ENCODE measurements at regions not wholly inside any gene's neighbourhood (a gene's known extent, or its start where the extent isn't known, plus 50 kb on each side); places are given as distances from the start of the nearest gene placed in this dataset.

DNA sequence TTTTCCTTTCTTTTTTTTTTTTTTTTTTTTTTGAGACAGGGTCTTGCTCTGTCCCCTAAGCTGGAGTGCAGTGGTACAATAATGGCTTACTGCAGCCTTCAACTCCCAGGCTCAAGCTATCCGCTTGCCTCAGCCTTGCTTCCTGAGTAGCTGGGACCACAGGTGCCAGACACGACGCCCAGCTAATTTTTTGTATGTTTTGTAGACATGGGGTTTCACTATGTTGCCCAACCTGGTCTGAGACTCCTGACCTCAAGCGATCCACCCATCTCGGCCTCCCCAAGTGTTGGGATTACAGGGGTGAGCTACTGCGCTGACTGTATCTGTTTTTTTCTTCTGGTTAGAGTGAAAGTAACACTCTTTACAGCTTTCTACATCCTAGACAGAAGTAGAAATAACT is 167.9 kb upstream of the FOXN2 start:
- Histone ChIP-seq H3K27ac (ENCODE audit: low read depth) (no peak overlapping the region), H3K4me1 (ENCODE audit: insufficient read depth) (no peaks in the 10 kb centered on the region), H3K36me3 (ENCODE audit: insufficient read depth) (no peaks in the 10 kb centered on the region), H3K4me3 (ENCODE audit: low read depth, low read length) (no peak overlapping the region)
- DNase-seq (ENCODE audit: extremely low spot score): no peak
- 95% methylated on average over 6 of the region's 6 CpGs for WGBS

GRCh38 chr2:48147719-48148118 is 166.8 kb upstream of the FOXN2 start:
- DNase-seq (ENCODE audit: extremely low spot score): no peak
- Histone ChIP-seq H3K4me3 (ENCODE audit: low read depth, low read length) (no peak overlapping the region), H3K4me1 (ENCODE audit: insufficient read depth) (no peaks in the 10 kb centered on the region), H3K36me3 (ENCODE audit: insufficient read depth) (no peaks in the 10 kb centered on the region), H3K27ac (ENCODE audit: low read depth) (no peak overlapping the region)

- H3K4me3 ChIP-seq (ENCODE audit: low read depth, low read length): no peak overlapping the region
- no peak overlapping the region for H3K27ac ChIP-seq (ENCODE audit: low read depth)
- no peaks in the 10 kb centered on the region for H3K36me3 ChIP-seq (ENCODE audit: insufficient read depth)
- 50% methylated on average over 2 of the region's 2 CpGs for WGBS
- H3K4me1 ChIP-seq (ENCODE audit: insufficient read depth): no peaks in the 10 kb centered on the region
- DNase-seq (ENCODE audit: extremely low spot score): no peak
Observed at GRCh38 chr2:48148841-48149430, 165.5 kb upstream of the FOXN2 start.

DNA sequence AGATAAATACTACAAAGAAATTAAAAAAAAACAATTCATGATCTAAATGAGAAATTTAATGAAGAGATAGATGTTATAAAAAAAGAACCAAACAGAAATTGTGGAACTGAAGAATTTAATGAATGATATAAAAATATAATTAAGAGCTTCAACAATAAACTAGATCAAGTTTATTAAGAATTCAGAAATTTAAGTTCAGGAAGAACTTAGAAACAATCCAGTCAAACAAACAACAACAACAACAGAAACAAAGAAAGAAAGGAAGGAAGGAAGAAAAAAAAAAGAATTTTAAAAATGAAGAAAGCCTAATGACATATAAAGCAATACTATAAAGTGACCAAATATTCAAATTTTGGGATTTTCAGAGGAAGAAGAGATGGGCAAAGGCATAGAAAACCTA is 157.3 kb upstream of the FOXN2 start:
- no peak overlapping the region for H3K27ac ChIP-seq (ENCODE audit: low read depth)
- no peak overlapping the region for H3K4me3 ChIP-seq (ENCODE audit: low read depth, low read length)
- H3K4me1 ChIP-seq (ENCODE audit: insufficient read depth): no peaks in the 10 kb centered on the region
- H3K36me3 ChIP-seq (ENCODE audit: insufficient read depth): no peaks in the 10 kb centered on the region
- DNase-seq (ENCODE audit: extremely low spot score): no peak

DNA sequence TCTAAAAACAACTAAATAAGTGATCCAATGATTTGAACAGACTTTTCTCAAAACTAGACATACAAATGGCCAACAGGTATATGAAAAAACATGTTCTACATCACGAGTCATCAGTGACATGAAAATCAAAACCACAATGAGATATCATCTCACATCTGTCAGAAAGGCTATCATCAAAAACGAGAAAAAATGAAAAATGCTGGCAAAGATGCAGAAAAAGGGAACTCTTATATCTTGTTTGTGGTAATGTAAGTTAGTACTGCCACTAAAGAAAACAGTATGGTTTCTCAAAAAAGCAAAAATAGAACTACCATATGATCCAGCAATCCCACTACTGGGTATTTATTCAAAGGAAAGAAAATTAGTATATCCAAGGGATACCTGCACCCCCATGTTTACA is 152.9 kb upstream of the FOXN2 start:
- H3K27ac ChIP-seq (ENCODE audit: low read depth): no peak overlapping the region
- no peak overlapping the region for H3K4me3 ChIP-seq (ENCODE audit: low read depth, low read length)
- WGBS: 63% methylated on average over 2 of the region's 2 CpGs
- H3K36me3 ChIP-seq (ENCODE audit: insufficient read depth): no peaks in the 10 kb centered on the region
- H3K4me1 ChIP-seq (ENCODE audit: insufficient read depth): no peaks in the 10 kb centered on the region
- no peak for DNase-seq (ENCODE audit: extremely low spot score)

DNA sequence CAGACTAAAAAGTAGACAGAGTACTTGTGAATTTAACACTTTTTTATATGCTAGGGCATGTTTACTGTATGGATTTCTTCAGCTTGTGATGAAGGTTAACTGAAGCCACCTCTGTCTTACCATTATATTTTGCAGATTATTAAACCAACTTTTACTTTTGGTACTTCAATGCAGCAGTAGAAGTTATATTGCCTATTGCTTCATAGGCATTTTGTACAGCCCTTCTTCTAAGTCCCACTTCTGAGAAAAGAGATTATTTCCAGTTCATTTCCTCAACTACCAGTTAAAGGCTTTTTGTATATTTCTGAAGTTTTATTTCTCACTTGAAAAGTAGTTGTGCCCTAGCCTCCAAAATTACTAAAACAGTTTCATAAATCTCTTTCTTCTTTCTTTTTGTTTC is 151.7 kb upstream of the FOXN2 start:
- H3K4me1 ChIP-seq (ENCODE audit: insufficient read depth): no peaks in the 10 kb centered on the region
- no peaks in the 10 kb centered on the region for H3K36me3 ChIP-seq (ENCODE audit: insufficient read depth)
- no peak overlapping the region for H3K4me3 ChIP-seq (ENCODE audit: low read depth, low read length)
- no peak for DNase-seq (ENCODE audit: extremely low spot score)
- H3K27ac ChIP-seq (ENCODE audit: low read depth): no peak overlapping the region

DNA sequence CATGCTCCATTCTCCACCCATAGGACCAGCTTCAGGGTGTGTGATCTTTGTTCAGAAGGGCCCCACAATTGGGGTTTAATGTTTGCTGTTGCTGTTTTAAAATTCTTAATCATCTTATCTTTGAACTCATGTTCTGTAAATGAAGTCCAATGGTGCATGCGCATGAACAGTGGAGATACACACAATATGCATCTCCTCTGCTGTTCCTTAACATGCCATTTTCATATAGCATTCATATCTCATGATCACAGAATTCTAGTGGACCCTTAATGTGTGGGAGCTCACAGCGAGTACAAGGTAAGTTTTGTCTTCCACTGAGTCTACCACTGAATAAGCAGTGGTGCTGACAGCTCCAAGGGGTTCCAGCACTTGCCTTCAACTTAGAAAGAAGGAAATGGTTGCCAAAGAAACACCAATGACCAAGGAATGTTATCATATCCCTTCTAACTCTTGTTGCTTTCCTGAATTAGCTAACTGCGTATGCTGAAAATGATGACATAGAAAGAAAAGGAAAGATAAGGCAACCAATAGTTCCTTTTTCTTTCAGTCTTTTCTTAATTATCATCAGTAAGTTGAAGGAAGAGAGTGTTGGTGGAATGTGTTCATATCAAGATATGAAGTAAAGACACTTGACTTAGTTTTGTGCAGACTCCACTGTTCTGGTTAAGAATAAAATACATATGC is 149.3 kb upstream of the FOXN2 start:
- 89% methylated on average over 3 of the region's 3 CpGs for WGBS
- H3K27ac ChIP-seq (ENCODE audit: low read depth): no peak overlapping the region
- H3K4me3 ChIP-seq (ENCODE audit: low read depth, low read length): no peak overlapping the region
- H3K36me3 ChIP-seq (ENCODE audit: insufficient read depth): no peaks in the 10 kb centered on the region
- no peaks in the 10 kb centered on the region for H3K4me1 ChIP-seq (ENCODE audit: insufficient read depth)
- DNase-seq (ENCODE audit: extremely low spot score): no peak

DNA sequence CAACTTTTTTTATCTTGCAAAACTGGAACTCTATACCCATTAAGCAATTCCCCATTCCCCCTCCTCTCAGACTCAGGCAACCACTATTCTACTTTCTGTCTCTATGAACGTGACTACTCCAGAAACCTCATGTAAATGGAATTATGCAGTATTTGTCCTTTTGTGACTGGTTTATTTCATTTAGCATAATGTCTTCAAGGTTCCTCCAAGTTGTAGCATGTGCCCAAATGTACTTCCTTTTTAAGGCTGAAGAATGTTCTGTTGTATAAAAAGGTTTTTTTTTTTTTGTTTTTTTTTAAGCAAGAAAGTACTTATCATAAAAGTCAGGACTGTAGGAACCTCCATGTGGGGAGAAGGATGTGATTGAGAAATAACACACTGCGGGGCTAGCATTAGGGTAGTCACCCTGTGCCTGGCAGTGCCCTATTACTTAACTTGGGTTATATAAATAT is 145.3 kb upstream of the FOXN2 start:
- Histone ChIP-seq H3K4me1 (ENCODE audit: insufficient read depth) (no peaks in the 10 kb centered on the region), H3K27ac (ENCODE audit: low read depth) (no peak overlapping the region), H3K36me3 (ENCODE audit: insufficient read depth) (no peaks in the 10 kb centered on the region), H3K4me3 (ENCODE audit: low read depth, low read length) (no peak overlapping the region)
- WGBS: 78% methylated on average over 2 of the region's 2 CpGs
- no peak for DNase-seq (ENCODE audit: extremely low spot score)

DNA sequence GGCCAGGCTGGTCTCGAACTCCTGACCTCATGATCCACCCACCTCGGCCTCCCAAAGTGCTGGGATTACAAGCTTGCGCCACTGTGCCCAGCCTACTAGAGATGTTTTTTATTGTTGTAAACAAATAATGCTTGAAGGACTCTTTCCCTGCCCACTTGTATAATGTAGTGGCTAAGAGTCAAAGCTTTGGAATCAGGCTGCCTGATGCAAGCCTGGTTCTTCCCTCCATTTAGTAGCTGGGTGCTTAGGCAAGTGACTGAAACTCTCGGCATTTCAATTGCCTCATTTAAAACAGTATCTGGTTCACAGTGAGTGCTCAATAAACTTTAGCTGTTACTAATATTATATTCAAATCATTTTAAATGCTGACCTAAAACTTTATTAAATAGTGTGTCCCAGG is 144.2 kb upstream of the FOXN2 start:
- H3K36me3 ChIP-seq (ENCODE audit: insufficient read depth): no peaks in the 10 kb centered on the region
- H3K4me1 ChIP-seq (ENCODE audit: insufficient read depth): no peaks in the 10 kb centered on the region
- H3K27ac ChIP-seq (ENCODE audit: low read depth): no peak overlapping the region
- no peak for DNase-seq (ENCODE audit: extremely low spot score)
- 86% methylated on average over 4 of the region's 4 CpGs for WGBS
- H3K4me3 ChIP-seq (ENCODE audit: low read depth, low read length): no peak overlapping the region

DNA sequence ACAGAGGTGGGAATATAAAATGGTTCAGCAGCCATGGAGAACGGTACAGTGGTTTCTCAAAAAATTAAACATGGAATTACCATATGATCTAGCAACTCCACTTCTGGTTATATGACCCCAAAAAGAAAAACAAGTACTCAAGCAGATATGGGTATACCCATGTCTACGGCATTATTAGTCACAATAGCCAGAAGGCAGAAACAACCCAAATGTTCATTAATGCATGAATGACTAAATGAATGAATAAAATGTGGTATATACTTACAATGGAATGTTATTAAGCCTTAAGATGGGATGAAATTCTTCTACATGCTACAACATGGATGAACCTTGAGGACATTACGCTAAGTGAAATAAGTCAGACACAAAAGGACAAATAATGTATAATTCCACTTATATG is 141.3 kb upstream of the FOXN2 start:
- 79% methylated on average over 3 of the region's 3 CpGs for WGBS
- Histone ChIP-seq H3K4me3 (ENCODE audit: low read depth, low read length) (no peak overlapping the region), H3K27ac (ENCODE audit: low read depth) (no peak overlapping the region)

DNA sequence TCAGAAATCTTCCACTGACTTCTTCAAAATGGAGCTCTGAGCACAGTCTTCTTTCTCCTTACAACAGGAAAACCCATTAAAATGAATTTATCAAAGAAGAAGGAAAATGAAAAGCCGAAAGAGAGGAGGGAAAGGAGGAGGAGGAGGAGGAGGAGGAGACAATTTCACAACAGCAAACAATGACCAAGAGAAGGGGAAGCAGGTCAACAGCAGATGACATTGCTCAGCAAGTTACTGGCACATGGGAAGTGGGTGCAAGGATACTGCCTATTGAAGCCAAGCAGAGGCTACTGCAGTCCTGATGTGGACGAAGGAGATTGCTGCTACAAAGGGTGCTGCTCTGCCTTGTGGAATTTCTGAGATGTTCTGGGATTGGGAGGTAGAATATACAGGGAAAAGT is 140.0 kb upstream of the FOXN2 start:
- Histone ChIP-seq H3K4me3 (ENCODE audit: low read depth, low read length) (no peak overlapping the region), H3K4me1 (ENCODE audit: insufficient read depth) (no peaks in the 10 kb centered on the region), H3K36me3 (ENCODE audit: insufficient read depth) (no peaks in the 10 kb centered on the region), H3K27ac (ENCODE audit: low read depth) (no peak overlapping the region)
- 85% methylated on average over 2 of the region's 2 CpGs for WGBS
- DNase-seq (ENCODE audit: extremely low spot score): no peak

More for the DNA sequence above, 141.3 kb upstream of the FOXN2 start:
- H3K4me1 ChIP-seq (ENCODE audit: insufficient read depth): no peaks in the 10 kb centered on the region
- no peaks in the 10 kb centered on the region for H3K36me3 ChIP-seq (ENCODE audit: insufficient read depth)
- no peak for DNase-seq (ENCODE audit: extremely low spot score)

- Histone ChIP-seq H3K27ac (ENCODE audit: low read depth) (no peak overlapping the region), H3K36me3 (ENCODE audit: insufficient read depth) (no peaks in the 10 kb centered on the region), H3K4me3 (ENCODE audit: low read depth, low read length) (no peak overlapping the region), H3K4me1 (ENCODE audit: insufficient read depth) (no peaks in the 10 kb centered on the region)
- 29% methylated on average over 4 of the region's 4 CpGs for WGBS
- no peak for DNase-seq (ENCODE audit: extremely low spot score)
Observed at GRCh38 chr2:48175254-48175653, 139.2 kb upstream of the FOXN2 start.

DNA sequence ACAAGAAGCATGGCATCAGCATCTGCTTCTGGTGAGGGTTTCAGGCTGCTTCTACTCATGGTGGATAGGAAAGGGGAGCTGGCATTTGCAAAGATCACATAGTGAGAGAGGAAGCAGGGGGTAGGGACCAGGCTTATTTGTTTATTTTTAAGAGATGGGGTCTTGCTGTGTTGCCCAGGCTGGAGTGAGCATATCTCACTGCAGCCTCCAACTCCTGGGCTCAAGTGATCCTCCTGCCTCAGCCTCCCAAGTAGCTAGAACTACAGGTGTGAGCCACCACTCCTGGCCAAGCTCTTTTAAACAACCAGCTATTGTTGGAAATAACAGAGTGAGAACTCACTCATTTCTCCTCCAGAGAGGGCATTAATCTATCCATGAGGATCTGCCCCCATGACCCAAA is 138.8 kb upstream of the FOXN2 start:
- Histone ChIP-seq H3K36me3 (ENCODE audit: insufficient read depth) (no peaks in the 10 kb centered on the region), H3K4me3 (ENCODE audit: low read depth, low read length) (no peak overlapping the region), H3K27ac (ENCODE audit: low read depth) (no peak overlapping the region), H3K4me1 (ENCODE audit: insufficient read depth) (no peaks in the 10 kb centered on the region)
- no peak for DNase-seq (ENCODE audit: extremely low spot score)

- Histone ChIP-seq H3K27ac (ENCODE audit: low read depth) (no peak overlapping the region), H3K36me3 (ENCODE audit: insufficient read depth) (no peaks in the 10 kb centered on the region), H3K4me1 (ENCODE audit: insufficient read depth) (no peaks in the 10 kb centered on the region), H3K4me3 (ENCODE audit: low read depth, low read length) (no peak overlapping the region)
- DNase-seq (ENCODE audit: extremely low spot score): no peak
- 94% methylated on average over 1 of the region's 1 CpG for WGBS
Observed at GRCh38 chr2:48176876-48177275, 137.6 kb upstream of the FOXN2 start.

DNA sequence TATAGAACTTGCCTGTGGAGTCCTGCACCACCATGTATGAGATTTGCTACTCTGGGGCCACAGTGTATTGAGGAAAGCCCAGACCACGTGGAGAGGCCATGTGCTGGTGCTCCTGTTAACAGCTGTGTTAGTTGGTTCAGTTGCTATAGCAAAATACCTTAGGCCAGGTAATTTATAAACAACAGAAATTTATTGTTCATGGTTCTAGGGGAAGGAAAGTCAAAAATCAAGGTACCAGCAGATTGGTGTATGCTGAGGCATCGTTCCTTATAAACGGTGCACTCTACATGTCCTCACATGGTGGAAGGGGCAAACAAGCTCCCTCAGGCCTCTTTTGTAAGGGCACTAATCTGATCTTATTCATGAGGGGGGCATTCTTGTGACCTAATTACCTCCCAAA is 135.9 kb upstream of the FOXN2 start:
- 94% methylated on average over 3 of the region's 3 CpGs for WGBS
- Histone ChIP-seq H3K4me1 (ENCODE audit: insufficient read depth) (no peaks in the 10 kb centered on the region), H3K36me3 (ENCODE audit: insufficient read depth) (no peaks in the 10 kb centered on the region), H3K27ac (ENCODE audit: low read depth) (no peak overlapping the region), H3K4me3 (ENCODE audit: low read depth, low read length) (no peak overlapping the region)
- DNase-seq (ENCODE audit: extremely low spot score): no peak

Data from urinary bladder (tissue), 3 donors.